Panc1 (cell line): ENCODE measurements at regions not wholly inside any gene's neighbourhood (a gene's known extent, or its start where the extent isn't known, plus 50 kb on each side); places are given as distances from the start of the nearest gene placed in this dataset.

ENCODE experiments used
- SIN3A ChIP-seq: IDR thresholded peaks from 2 replicates; pipeline ENCODE4 v1.6.1; 2012; ENCODE audit warnings: low read depth, mild to moderate bottlenecking, low read length, moderate library complexity, borderline replicate concordance; ENCODE audit not compliant: insufficient read depth
- TCF7L2 ChIP-seq: IDR thresholded peaks from 2 replicates; pipeline ENCODE4 v1.6.1; 2011; ENCODE audit warnings: mild to moderate bottlenecking, low read depth, low read length, inconsistent platforms
- TF ChIP-seq, protein P1 (sequence below): fragments of 450-650 bp; IDR thresholded peaks from 2 replicates; pipeline ENCODE4 v1.5.1; 2017; ENCODE audit warnings: mild to moderate bottlenecking
- TF ChIP-seq, protein P2 (sequence below), 2 experiments: IDR thresholded peaks; 2 replicates each; pipeline ENCODE4 v1.6.1; 2011 to 2012; ENCODE audit warnings: low read depth in 2 of 2, control low read depth in 1 of 2, low read length in 1 of 2, mild to moderate bottlenecking in 1 of 2, moderate library complexity in 1 of 2; ENCODE audit not compliant: insufficient read depth in 1 of 2

DNA sequence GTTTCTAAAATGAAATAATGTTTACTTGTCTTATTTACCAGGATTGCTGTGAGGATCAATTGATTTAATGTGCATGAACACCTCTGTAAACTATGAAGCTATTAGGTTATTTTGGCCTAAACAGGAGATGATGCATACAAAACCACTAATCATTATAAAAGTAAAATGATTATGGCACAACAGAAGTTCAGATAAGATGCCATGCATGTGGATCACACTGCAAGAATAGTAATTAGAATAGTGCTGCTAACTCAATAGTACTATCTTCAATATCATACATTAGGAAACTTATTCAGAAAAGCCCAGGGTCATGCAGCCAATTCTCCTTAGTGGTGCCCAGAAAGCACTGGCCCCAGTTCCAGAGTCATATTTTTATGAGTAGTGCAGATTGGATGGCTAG, 66.9 kb downstream of the TMEM100 start:
- TF ChIP-seq, protein P1, sequence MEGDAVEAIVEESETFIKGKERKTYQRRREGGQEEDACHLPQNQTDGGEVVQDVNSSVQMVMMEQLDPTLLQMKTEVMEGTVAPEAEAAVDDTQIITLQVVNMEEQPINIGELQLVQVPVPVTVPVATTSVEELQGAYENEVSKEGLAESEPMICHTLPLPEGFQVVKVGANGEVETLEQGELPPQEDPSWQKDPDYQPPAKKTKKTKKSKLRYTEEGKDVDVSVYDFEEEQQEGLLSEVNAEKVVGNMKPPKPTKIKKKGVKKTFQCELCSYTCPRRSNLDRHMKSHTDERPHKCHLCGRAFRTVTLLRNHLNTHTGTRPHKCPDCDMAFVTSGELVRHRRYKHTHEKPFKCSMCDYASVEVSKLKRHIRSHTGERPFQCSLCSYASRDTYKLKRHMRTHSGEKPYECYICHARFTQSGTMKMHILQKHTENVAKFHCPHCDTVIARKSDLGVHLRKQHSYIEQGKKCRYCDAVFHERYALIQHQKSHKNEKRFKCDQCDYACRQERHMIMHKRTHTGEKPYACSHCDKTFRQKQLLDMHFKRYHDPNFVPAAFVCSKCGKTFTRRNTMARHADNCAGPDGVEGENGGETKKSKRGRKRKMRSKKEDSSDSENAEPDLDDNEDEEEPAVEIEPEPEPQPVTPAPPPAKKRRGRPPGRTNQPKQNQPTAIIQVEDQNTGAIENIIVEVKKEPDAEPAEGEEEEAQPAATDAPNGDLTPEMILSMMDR, result no peak
- TF ChIP-seq TCF7L2, result no peak
- TF ChIP-seq, protein P2, sequence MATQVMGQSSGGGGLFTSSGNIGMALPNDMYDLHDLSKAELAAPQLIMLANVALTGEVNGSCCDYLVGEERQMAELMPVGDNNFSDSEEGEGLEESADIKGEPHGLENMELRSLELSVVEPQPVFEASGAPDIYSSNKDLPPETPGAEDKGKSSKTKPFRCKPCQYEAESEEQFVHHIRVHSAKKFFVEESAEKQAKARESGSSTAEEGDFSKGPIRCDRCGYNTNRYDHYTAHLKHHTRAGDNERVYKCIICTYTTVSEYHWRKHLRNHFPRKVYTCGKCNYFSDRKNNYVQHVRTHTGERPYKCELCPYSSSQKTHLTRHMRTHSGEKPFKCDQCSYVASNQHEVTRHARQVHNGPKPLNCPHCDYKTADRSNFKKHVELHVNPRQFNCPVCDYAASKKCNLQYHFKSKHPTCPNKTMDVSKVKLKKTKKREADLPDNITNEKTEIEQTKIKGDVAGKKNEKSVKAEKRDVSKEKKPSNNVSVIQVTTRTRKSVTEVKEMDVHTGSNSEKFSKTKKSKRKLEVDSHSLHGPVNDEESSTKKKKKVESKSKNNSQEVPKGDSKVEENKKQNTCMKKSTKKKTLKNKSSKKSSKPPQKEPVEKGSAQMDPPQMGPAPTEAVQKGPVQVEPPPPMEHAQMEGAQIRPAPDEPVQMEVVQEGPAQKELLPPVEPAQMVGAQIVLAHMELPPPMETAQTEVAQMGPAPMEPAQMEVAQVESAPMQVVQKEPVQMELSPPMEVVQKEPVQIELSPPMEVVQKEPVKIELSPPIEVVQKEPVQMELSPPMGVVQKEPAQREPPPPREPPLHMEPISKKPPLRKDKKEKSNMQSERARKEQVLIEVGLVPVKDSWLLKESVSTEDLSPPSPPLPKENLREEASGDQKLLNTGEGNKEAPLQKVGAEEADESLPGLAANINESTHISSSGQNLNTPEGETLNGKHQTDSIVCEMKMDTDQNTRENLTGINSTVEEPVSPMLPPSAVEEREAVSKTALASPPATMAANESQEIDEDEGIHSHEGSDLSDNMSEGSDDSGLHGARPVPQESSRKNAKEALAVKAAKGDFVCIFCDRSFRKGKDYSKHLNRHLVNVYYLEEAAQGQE (IDR thresholded peaks at IDR 0.05; ENCODE audit: insufficient read depth in 1 of 2, low read depth in 2 of 2, low read length in 1 of 2), result no peak
- TF ChIP-seq SIN3A, result no peak
